ENCODE measurements at regions not wholly inside any gene's neighbourhood (a gene's known extent, or its start where the extent isn't known, plus 50 kb on each side); places are given as distances from the start of the nearest gene placed in this dataset.

GRCh38 chr2:191746346-191747169, 68.6 kb downstream of the NABP1 start:
- ATAC-seq = no peak

GRCh38 chr2:191747170-191747530, 69.2 kb downstream of the NABP1 start:
- no peak overlapping the region for H3K27ac ChIP-seq
- no peaks in the 10 kb centered on the region for H3K4me1 ChIP-seq
- no peak overlapping the region for H3K4me3 ChIP-seq
- intact Hi-C loops (cut with DNase I) = no loop called here
- no peaks in the 10 kb centered on the region for H3K36me3 ChIP-seq
- ATAC-seq = no peak
- DNase-seq = no peak
- no peaks in the 10 kb centered on the region for H3K27me3 ChIP-seq
- no peaks in the 10 kb centered on the region for H3K9me3 ChIP-seq
- TF ChIP-seq CTCF (IDR thresholded peaks at IDR 0.05) = no peak

More at GRCh38 chr2:191746346-191747169, 68.6 kb downstream of the NABP1 start:
- H3K9me3 ChIP-seq = no peaks in the 10 kb centered on the region
- intact Hi-C loops (cut with DNase I) = no loop called here
- H3K27ac ChIP-seq = no peak overlapping the region
- no peaks in the 10 kb centered on the region for H3K36me3 ChIP-seq
- no peak for TF ChIP-seq CTCF (IDR thresholded peaks at IDR 0.05)
- DNase-seq = no peak
- no peaks in the 10 kb centered on the region for H3K27me3 ChIP-seq
- H3K4me1 ChIP-seq = no peaks in the 10 kb centered on the region
- H3K4me3 ChIP-seq = no peak overlapping the region

GRCh38 chr2:191748059-191748461, 70.1 kb downstream of the NABP1 start:
- no peak for TF ChIP-seq CTCF (IDR thresholded peaks at IDR 0.05)
- H3K4me1 ChIP-seq = no peaks in the 10 kb centered on the region
- no peak overlapping the region for H3K27ac ChIP-seq
- no peak for ATAC-seq
- intact Hi-C loops (cut with DNase I) = no loop called here
- no peaks in the 10 kb centered on the region for H3K27me3 ChIP-seq
- H3K4me3 ChIP-seq = no peak overlapping the region
- no peak for DNase-seq
- H3K36me3 ChIP-seq = no peaks in the 10 kb centered on the region
- H3K9me3 ChIP-seq = no peaks in the 10 kb centered on the region

- Histone ChIP-seq H3K9me3 (no peaks in the 10 kb centered on the region), H3K27ac (no peak overlapping the region), H3K27me3 (no peaks in the 10 kb centered on the region), H3K4me3 (no peak overlapping the region), H3K36me3 (no peaks in the 10 kb centered on the region), H3K4me1 (no peaks in the 10 kb centered on the region)
- intact Hi-C loops (cut with DNase I) = no loop called here
- TF ChIP-seq CTCF (IDR thresholded peaks at IDR 0.05) = no peak
- no peak for DNase-seq
- no peak for ATAC-seq
These were observed 70.7 kb downstream of the NABP1 start for GRCh38 chr2:191748528-191749180.

- ATAC-seq = no peak
- no peaks in the 10 kb centered on the region for H3K36me3 ChIP-seq
- no peak overlapping the region for H3K4me3 ChIP-seq
- H3K4me1 ChIP-seq = no peaks in the 10 kb centered on the region
- intact Hi-C loops (cut with DNase I) = no loop called here
- H3K27ac ChIP-seq = no peak overlapping the region
- no peaks in the 10 kb centered on the region for H3K27me3 ChIP-seq
- no peak for TF ChIP-seq CTCF (IDR thresholded peaks at IDR 0.05)
- no peaks in the 10 kb centered on the region for H3K9me3 ChIP-seq
- DNase-seq = no peak
These were observed 71.2 kb downstream of the NABP1 start for GRCh38 chr2:191749181-191749540.

All from upper lobe of right lung (tissue), 1 donor.